Fibroblast of the aortic adventitia (primary cell): ENCODE measurements at regions not wholly inside any gene's neighbourhood (a gene's known extent, or its start where the extent isn't known, plus 50 kb on each side); places are given as distances from the start of the nearest gene placed in this dataset.
A peak's percentile ranks its signal among the peaks of the same experiment; 100 is the strongest.

Experiments
- DNase-seq: peaks from one replicate; pipeline ENCODE4 v3.0.0-alpha.2; 2010; ENCODE audit warnings: low read depth
- H3K4me3 ChIP-seq: 2 replicates; pipeline ENCODE4 v1.5.1; 2011; ENCODE audit warnings: low read depth, mild to moderate bottlenecking, control low read depth, low read length, moderate library complexity
- TF ChIP-seq, protein P1 (sequence below): IDR thresholded peaks from 2 replicates; pipeline ENCODE4 v1.5.1; 2011; ENCODE audit warnings: mild to moderate bottlenecking, low read length, control low read depth, inconsistent platforms; ENCODE audit not compliant: insufficient read depth

DNA sequence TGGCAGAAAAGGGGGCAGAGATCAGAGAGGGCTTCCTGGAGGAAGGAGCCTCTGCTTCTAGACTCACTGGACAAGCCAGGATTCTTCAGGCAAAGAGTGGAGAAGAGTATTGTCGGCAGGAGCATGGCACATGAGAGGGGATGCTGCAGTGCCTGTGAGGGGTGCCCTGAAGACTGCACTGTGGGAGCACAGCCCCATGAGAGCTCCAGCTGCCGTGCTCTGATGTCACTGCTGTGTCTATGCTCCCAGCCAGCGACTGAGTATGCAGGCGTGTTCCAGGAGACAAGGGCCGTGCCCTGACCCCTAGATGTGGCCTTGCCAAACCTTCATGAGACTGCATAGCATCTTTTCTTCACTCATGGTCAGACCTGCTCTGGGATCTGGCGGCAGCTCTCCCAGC is 339.1 kb downstream of the RPS24 start:
- TF ChIP-seq, protein P1, sequence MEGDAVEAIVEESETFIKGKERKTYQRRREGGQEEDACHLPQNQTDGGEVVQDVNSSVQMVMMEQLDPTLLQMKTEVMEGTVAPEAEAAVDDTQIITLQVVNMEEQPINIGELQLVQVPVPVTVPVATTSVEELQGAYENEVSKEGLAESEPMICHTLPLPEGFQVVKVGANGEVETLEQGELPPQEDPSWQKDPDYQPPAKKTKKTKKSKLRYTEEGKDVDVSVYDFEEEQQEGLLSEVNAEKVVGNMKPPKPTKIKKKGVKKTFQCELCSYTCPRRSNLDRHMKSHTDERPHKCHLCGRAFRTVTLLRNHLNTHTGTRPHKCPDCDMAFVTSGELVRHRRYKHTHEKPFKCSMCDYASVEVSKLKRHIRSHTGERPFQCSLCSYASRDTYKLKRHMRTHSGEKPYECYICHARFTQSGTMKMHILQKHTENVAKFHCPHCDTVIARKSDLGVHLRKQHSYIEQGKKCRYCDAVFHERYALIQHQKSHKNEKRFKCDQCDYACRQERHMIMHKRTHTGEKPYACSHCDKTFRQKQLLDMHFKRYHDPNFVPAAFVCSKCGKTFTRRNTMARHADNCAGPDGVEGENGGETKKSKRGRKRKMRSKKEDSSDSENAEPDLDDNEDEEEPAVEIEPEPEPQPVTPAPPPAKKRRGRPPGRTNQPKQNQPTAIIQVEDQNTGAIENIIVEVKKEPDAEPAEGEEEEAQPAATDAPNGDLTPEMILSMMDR = no peak
- no peak for DNase-seq
- no peak overlapping the region for H3K4me3 ChIP-seq

DNA sequence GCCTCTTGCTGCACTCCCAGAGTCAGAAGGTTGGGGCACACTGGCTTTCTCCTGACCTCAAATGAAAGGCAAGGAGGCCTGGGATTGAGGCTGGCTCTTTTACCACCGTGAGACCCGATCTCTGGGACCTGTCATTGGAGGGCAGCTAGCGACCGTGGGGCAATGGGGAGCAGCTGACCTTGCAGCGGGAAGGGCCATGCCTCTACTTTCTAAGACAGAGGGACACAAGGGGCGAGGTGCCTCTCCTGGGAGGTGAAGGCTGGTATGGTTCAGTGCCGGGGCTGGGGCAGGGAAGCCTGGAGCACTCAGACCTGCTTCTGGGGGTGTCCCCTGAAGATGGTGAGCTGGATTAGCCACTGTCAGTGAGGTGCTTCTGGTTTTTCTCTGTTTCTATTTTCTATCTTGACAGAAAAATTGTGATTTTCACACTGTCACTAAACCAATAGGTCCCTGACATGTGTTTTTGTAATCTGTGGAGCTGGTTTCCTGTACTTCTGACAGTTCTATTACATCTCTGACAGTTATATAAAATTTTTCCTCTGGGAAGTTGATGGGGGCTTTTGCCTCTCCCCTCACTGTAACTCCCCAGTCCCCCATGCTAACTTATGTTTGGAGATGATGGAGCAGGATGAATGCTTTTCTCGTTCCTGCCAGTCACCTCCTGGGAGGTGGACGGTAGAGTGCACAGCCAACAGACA is 340.8 kb downstream of the RPS24 start:
- H3K4me3 ChIP-seq = no peak overlapping the region
- TF ChIP-seq, protein P1 = no peak
- no peak for DNase-seq

DNA sequence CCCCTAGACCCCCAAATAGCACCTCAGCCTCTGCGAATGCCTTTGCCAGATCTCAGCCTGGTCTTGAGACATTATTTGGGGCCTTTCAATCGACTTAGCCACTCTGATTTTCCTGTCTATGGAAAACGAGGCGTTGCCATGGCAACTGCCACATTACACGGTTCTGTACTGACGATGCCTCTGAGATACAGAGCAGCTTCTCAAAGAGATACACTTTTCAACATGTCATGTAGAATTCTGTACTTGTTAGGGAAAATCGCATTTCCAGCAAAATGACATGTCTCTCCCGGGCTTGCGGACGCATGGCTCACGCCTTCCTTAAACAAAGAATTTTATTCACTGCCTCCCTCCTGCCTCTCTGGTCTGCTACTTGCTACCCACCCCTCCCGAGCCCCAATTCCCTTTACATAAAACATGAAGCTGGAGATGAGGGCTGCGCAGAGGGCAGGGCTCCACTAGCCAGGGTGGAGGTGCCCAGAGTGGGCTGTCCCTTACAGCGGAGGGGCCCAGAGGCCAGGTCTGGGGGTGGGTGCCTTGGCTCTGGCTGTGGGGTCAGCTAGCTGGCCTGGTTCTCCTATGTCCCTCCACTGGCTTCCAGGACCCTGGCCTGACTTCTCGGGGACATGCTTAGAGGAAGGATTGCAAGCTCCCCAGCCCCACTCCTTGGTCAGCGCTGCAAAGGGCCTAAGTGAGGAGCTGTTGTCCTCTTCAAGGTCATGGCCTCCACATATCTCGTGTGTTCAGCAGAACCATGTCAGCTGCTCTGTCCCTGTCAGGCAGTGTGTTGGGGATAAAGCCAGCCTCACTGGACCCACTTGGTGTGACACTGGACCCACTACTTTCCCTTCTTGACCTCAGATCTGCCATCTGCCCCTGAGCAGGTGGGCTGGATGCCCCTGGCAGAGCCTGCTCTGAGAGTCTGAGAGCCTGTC is 342.5 kb downstream of the RPS24 start:
- DNase-seq = no peak
- no peak overlapping the region for H3K4me3 ChIP-seq
- TF ChIP-seq, protein P1 = no peak

DNA sequence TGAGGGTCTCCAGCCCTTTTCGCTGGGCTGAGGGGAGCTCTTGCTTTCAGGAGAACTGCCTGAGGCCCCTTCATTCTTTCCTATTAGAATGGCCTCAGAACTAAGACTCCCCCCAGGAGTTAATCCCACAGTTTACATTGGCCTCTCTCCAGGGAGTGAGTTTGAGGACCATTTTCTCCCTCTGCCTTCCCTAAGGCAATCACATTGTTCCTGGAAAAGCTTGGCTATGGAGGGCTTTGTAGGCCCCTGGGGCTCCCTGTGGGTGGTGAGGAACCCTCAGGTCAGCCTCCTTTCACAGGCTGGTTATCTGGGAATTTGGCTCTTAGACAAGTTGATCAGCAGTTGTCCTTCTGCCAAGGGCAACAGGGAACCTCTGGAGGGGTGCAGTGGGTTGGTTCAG is 343.7 kb downstream of the RPS24 start:
- no peak overlapping the region for H3K4me3 ChIP-seq

DNA sequence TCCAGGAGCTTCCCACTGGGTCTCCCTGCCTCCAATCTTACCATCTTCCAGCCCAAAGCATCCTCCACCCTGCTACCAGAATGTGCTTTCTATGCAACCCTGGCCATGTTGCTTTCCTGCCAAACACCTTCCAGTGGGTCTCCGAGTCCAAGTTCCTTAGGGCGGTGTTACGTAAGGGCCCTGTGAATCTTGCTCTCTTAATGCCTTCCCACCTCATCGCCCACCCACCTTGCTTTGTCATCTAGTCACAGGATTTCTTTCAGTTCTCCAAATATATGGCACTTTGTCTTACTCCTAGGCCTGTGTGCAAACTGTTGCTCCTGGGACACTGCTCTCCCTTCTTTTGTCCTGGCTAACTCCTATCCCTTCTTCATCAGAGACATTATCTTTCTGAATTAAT is 344.5 kb downstream of the RPS24 start:
- DNase-seq = no peak
- no peak overlapping the region for H3K4me3 ChIP-seq
- TF ChIP-seq, protein P1 = no peak

More for the DNA sequence above, 343.7 kb downstream of the RPS24 start:
- DNase-seq = peak; percentile 8
- TF ChIP-seq, protein P1 = no peak

DNA sequence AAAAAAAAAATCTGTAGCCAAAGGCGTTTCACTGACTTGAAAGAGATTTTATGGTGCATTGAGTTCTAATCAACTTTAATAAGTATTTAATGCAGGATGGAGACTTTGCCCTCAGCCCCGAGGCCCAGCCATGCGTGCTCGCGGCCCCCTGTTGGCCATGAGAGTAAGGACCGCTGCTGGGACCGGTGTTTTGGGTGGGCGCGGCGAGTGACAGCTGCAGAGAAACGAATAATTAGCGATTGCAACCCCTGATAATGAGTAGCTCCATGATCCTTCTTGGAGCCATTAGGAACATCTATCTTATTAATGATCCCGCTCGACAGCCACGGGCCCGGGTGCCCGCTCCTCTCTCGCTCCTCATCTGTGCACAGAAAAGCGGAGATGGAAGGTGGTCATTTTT is 347.4 kb downstream of the RPS24 start:
- no peak overlapping the region for H3K4me3 ChIP-seq
- TF ChIP-seq, protein P1 = peak; percentile 22
- no peak for DNase-seq
